ENCODE measurements at regions not wholly inside any gene's neighbourhood (a gene's known extent, or its start where the extent isn't known, plus 50 kb on each side); places are given as distances from the start of the nearest gene placed in this dataset.
"Not testable (repeated sequence)": the region's sequence is repeated elsewhere in the genome, so short reads cannot be mapped to it uniquely, and the experiment has no call there.

DNA sequence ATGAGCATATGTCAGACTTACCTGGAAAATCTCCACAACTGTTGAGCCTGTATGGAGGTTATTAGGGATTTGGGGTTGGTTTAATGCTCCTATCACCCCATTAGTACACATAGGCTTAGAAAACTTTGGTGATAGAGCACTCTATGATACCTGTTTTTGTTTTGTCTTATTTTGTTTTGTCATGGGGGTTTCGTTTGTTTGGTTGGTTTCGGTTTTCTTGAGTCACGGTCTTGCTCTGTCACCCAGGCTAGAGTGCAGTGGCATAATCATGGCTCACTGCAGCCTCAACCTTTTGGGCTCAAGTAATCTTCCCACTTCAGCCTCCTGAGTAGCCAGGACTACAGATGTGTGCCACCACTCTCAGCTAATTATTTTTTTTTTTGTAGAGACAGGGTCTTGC, 70.0 kb downstream of the MZT1 start:
- DNase-seq (ENCODE audit: low read depth in 4 of 4, low spot score in 3 of 4) = no peak

DNA sequence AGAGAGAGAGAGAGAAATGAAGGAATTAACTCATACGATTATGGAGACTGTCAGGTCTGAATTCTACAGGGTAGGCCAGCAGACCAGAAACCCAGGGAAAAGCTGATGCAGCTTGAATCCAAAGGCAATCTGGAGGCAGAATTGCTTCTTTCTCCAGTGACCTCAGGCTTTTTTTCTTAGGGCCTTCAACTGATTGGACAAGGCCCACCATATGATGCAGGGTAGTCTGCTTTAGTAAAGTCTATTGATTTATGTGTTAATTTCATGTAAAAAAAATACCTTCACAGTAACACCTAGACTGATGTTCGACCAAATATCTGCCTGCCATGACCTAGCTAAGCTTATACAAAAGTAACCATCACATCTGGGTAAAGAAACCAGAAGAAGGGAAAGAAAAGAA, 71.1 kb downstream of the MZT1 start:
- no peak for DNase-seq (ENCODE audit: low read depth in 4 of 4, low spot score in 3 of 4)

DNA sequence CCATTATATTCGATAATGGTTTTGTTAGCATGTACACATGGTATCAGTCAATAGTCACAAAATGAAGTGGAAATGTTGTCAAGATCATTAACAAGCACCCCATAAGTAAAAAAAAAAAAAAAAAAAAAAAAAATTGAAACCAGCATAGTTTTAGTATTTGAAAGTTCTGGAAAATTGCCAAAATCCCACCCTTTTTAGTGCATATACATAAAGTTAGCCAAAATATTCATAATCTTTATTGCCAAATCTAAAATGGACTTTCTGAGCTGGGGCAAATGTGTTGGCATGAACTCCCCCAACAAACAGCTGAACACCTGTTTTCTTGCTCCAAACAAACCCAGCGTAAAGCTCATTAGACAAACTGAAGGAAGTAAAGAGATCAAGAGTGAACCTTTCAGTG, 73.9 kb downstream of the MZT1 start:
- DNase-seq (ENCODE audit: low read depth in 4 of 4, low spot score in 3 of 4) = no peak

DNA sequence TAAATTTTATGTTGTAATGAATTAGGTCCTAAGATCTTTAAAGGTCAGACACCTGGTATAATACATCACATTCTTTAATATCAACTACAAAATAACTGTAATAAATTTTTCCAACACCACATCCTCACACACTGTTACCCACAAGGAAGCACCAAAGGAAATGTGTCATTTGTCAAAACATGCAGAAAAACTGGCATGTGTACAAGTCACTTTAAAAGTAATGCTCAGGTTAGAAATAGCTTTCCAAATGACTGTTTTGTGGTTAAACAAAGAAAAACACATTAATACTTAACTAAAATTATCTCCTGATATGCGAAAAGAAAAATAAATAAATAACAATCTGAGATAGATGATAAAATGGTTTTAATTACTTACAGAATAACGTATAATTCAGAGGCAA, 74.7 kb downstream of the MZT1 start:
- no peak for DNase-seq (ENCODE audit: low read depth in 4 of 4, low spot score in 3 of 4)

DNA sequence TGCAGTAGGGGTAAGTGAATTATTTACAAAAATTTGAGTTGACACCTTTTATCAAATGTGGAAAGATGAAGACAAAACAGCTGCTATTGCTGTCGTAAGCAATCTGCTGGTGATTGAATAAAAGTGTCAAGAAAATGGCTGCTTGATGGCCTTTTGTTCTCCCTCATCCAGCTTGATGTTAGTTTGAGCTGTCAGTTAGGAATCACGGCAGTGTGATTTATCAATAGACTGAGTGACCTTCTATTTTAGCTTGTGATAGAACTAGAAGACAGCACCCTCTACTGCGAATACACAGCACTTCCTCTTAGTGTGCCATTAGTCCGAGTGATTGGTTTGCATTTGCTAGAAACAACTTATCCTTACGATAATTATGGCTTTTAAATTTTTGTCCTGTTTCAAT, 76.3 kb downstream of the MZT1 start:
- DNase-seq (ENCODE audit: low read depth in 4 of 4, low spot score in 3 of 4) = no peak

DNA sequence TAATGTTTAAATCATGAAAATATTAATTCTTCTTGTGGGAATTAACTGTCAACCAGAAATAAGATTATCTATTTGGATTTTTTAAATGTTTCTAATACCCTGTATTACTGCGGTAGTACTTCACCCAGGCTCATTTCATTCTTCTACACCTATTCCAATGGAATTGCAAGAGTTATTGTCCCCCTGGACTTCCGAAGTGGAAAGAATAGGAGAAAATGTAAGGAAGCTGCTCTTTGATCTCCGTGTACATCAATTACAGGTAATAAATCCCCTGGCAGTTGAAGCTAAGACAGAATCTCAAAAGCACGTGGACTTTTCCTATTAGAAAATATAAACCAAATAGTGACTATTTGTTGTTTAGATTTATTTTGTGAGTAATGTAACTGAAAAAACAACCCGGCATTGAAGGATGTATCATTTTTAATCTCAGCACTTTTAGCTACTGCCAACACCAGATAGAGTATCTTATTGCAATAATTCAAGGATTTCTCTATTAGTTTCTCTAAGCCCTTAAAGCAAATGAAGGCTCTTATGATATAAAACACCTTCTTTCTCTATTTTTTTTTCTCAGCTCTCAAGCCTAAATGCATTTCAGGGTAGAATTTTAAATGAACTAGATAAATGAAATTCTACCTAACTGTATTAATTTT, 77.3 kb downstream of the MZT1 start:
- DNase-seq (ENCODE audit: low read depth in 4 of 4, low spot score in 3 of 4) = no peak

DNA sequence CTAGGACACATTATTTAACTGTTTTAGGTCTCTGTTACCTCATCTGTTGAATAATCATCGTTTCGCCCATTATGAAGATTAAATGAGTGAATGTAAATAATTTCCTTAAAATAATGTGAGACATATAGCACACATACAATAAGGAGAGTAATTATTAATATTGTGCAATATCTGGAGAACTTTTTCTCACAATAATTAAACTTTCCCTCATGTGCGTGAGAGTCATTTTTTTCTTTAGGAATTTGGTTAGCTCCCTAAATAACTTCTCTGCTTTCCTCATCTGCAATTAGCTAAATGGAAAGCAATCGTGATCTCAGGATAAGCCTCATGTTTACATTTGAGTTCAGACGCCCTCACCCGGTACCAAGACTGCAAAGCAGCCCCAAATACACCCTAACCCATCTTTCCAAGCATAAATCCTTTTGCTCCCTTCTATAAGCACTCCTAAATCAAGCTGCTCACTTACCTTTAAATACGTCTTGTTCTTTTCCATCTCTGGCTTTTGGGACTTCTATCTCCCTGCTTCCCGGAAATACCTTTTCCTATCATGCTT, 78.8 kb downstream of the MZT1 start:
- no peak for DNase-seq (ENCODE audit: low read depth in 4 of 4, low spot score in 3 of 4)

DNA sequence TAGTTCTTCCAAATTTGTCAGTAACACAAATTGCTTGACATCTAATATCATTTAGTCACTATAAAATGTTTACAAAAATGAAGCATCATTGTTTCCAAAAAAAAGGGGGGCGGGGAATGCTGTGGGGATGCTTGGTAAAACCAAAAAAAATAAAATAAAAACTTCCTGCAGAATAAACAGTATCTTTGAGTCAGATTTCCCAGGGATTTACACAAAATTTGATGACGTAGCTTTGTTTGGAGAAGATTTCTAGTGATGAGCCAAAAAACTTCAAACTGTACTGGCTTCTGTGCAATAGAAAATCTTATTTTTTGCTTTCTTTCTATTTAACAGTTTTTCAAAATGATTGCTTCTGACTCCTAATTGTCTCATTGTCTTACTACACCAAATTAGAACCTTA, 80.0 kb downstream of the MZT1 start:
- DNase-seq (ENCODE audit: low read depth in 4 of 4, low spot score in 3 of 4) = no peak

DNA sequence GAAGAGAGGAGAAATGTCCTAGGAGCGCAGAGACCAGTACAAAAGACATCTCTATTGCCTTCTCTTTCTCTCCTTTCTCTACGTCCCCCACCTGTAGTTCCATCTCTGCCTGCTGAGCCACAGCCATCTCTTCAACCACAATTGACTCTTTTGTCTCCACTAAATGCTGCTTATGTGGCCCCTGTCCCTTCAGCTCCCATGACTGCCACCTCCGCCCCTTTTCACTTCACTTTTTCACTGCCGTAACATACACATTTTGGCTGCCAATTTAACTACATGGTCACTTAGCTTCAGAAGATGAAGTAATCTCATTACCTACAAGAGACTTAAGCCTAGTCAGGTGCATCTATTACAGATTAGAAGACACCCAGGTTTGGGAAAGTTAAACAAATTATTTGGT, 81.9 kb downstream of the MZT1 start:
- no peak for DNase-seq (ENCODE audit: low read depth in 4 of 4, low spot score in 3 of 4)

DNA sequence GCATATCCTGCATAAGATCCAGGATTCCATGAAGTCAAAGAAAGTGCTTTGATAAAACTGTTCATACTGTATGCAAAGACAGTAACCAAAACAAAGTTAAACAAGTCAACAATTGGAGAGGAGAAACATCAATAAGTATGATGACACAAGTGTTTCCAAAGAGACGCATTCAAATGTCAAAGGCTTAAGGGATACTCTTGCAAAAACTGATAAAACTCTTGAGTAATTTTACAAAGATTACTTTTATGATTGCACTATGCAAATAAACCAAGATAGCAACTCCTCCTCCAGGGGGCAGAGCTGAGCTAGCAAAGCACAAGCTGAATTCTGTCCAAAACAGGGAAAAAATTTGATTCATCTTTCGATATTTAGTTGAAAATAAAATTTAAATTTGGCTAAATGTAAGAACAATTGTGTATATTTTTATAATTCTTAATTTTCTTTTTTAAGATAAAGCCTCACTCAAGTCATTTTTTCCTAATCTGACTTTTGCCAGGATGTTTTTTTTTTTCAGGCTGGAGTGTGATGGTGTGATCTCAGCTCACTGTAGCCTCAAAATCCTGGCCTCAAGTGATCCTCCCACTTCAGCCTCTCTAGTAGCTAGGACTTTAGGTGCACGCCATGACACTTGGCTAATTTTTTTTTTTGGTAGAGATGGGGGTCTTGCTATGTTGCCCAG, 84.0 kb downstream of the MZT1 start:
- DNase-seq (ENCODE audit: low read depth in 4 of 4, low spot score in 3 of 4) = no peak

DNA sequence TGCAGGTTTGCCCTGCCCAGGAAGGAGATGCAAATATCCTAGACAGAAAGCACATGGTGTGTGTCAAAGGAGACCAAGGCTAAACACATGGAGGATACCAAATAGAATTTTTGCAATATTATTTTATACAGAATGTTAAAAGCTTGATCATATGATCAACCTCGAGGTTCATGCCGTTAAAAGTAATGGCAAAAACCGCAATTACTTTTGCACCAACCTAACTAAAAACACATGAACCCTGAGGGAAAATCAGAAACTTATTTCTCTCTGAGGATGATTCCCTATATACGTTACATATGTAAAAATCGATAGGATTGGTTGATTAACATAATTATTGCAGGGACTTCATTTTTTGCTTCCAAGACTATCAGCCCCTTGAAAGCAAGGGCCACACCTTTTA, 88.1 kb downstream of the MZT1 start:
- DNase-seq (ENCODE audit: low read depth in 4 of 4, low spot score in 3 of 4) = no peak

DNA sequence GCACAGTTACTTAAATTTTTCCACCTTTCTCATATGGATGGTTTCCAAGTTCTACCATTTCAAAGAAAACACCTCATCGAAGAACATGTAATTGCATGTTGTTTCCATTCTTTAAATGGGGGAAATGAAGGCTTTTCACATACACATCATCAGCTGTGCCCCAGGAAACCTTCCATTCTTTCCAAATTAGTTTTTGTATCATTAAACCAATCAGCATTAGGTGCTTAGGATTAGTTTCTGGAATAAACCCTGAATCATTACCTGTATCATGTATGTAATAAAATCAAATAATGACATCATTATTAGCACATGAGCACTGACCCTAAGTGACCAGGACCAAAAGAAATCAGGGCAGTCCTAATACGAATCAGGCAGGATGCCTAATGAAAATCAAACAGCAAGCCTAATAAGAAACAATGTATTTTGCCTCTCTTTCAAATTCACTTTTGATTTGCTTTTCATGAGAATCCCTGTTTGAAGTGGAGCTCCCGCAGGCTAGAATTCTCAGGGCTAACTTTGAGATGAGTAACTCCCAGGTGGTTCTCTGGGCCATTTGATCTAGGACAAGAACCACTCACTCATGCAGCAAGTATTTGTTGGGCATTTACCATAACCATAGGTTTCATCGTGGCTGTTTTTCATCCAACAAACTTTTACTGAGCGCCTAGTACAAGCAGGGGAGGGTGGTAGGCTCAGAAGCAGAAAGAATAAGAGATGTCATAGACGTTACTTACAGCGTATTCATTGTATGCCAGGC, 89.2 kb downstream of the MZT1 start:
- DNase-seq (ENCODE audit: low read depth in 4 of 4, low spot score in 3 of 4) = no peak

DNA sequence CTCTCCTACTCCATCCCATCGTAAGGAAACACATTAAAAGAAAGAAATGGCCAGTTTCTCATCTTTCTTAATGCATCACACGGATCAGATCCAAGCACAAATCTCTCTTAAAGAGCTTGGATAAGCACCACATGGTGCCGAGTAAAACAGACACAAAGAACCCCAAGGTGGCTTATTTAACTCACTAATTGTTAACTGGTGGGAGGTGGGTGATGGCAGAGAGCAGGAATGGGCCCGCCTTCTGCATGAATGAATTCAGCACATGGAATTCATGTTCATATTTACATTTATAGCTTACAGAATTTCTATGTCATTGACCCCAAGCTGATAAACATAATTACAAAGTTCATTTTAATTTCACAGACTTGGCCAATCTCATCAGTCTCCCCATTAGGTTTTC, 89.9 kb downstream of the MZT1 start:
- no peak for DNase-seq (ENCODE audit: low read depth in 4 of 4, low spot score in 3 of 4)

DNA sequence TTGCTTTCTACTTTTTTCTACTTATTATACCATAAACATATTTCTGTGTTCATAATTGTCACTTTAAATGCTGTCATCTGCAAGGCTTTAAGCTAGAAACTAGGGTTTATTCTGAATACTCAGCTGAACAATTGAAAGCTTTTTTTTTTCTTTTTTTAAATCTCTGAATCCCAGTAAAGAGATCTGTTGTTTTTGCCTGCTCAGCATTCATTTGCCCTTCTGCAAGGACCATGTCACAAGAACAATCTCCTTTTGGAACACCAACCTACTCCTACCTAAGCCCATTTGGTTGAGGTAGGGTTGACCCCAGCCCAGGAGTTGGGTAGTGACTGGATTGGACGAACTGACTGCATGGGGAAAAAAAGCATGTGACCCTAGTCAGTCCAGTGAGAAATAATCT, 92.6 kb downstream of the MZT1 start:
- DNase-seq (ENCODE audit: low read depth in 4 of 4, low spot score in 3 of 4) = no peak

DNA sequence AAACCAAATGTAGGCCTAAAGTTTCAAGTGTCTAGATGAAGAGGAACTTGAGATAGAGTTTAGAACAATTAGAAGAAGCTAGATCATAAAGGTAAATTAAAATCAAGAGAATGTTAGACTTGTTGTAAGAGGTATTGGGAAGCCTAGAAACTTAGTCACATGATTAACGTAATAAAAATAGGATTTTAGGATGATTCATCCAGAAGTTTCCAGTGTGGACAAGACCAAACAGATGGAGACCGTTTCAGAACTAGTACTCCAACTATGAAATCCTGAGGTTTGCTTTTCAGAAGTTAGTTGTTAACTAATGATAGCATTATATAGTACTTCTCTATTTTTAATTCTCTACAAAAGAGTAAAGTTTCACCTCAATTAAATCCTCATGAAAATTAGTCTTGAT, 104.9 kb downstream of the MZT1 start:
- no peak for DNase-seq (ENCODE audit: low read depth in 4 of 4, low spot score in 3 of 4)

DNA sequence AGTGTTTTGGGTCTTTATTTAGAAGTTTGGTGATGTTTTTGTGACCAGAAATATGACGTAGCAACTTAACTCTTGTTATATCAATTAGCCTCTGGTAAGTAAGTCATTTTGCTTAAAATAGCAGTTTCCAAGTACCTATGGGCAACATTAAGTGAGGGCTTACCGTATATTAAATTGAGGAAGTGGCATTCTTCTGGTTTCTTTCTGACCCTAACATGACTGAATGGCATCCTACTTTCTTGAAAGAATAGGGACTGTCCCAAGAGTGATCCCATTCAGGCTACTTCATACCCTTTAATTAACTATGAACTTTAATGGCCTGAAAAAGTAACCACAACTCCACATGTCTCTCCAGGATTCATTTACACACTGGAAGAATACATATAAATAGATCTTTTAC, 106.6 kb downstream of the MZT1 start:
- no peak for DNase-seq (ENCODE audit: low read depth in 4 of 4, low spot score in 3 of 4)

DNA sequence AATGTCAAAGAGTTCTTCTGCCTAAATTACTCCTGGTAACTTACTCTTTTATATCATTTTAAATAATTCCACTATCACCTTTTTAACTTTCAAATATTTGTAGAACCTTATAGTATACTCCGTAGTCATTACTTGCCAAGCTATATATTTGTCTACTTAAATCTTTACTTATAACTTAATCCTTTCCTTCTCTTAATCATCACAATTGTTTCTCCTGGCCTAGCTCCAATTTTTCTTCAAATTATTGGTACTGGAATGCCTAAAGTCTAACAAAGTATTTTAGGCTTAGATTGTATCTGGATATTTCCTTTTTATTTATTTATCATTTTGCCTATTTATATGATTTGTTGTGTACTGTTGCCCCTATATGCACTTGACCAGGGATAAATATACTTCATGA, 109.5 kb downstream of the MZT1 start:
- no peak for DNase-seq (ENCODE audit: low read depth in 4 of 4, low spot score in 3 of 4)

DNA sequence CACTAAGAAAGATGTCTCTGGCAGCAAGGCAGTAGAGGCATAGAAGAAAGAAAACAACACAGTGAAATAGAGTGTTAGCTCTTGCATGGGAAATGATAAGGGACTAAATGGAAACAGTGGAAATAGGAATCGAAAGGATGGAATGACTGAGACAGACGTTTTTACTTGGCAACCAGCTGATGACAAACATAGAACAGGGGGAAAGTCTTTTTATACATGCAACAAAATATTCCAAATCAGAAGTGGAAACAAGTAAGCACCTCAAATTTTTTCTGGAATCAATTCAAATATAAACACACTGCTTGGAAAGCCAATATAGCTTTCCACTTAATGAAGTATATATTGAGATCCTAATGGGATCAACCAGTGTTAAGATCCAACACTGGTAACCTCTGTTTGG, 110.2 kb downstream of the MZT1 start:
- no peak for DNase-seq (ENCODE audit: low read depth in 4 of 4, low spot score in 3 of 4)

DNA sequence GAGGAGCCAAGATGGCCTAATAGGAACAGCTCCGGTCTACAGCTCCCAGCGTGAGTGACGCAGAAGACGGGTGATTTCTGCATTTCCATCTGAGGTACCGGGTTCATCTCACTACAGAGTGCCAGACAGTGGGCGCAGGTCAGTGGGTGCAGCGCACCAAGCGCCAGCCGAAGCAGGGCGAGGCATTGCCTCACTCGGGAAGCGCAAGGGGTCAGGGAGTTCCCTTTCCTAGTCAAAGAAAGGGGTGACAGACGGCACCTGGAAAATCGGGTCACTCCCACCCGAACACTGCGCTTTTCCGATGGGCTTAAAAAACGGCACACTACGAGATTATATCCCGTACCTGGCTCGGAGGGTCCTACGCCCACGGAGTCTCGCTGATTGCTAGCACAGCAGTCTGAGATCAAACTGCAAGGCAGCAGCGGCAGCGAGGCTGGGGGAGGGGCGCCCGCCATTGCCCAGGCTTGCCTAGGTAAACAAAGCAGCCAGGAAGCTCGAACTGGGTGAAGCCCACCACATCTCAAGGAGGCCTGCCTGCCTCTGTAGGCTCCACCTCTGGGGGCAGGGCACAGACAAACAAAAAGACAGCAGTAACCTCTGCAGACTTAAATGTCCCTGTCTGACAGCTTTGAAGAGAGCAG, 117.1 kb downstream of the MZT1 start:
- not testable (repeated sequence) for DNase-seq (ENCODE audit: low read depth in 4 of 4, low spot score in 3 of 4)

DNA sequence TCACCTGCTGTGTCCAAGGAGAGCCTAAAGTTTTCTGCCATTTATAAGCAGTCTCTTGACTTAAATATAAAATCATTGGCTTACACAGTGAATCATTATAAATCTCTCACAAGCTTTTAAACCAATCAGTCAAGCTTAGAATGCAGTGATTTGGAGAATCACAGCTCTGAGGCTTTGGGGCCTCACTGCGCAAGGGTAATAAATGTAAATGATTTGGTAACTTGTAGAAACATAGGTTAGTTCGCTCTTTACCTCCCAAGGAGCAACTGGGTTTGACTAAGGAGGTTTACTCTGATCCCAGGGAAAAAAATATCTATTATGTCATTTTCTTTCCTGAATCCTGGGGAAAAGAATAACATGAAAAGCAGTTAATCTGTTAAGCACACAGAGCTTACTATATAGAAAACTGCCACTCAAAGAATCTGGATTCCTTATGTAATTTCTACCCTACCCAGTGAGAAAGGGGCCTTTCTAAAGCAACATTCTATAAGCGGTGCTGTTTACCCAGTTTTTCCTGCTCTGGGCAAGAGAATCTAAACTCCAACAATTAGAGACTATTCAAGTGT, 128.2 kb downstream of the MZT1 start:
- peak in 1 of 4 donors; percentile 11 for DNase-seq (ENCODE audit: low read depth in 4 of 4, low spot score in 3 of 4)
